ENCODE measurements at regions not wholly inside any gene's neighbourhood (a gene's known extent, or its start where the extent isn't known, plus 50 kb on each side); places are given as distances from the start of the nearest gene placed in this dataset.

DNA sequence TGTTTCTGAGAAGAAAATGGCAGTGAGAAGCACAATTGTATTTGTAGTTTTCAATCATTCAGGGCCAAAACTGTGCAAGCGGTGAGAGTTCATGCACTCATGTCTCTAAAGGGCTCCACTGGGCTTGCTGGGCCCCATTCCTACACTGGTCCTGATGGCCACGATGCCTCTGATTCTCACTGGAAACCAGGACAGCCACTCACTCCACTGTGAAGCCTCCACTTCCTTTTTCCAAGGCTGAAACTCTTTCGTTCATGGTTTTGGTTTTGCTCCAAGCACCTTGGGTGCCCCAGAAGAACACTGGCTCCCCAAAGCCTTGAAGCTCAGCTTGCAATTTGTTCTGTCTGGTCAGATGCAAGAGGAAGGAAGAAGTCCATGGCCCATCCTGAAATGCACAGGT is 390.0 kb upstream of the MKI67 start:
- no peak for DNase-seq (ENCODE audit: low read depth)
- no peak overlapping the region for H3K4me3 ChIP-seq (ENCODE audit: low read depth, low read length)
- TF ChIP-seq, protein P1, sequence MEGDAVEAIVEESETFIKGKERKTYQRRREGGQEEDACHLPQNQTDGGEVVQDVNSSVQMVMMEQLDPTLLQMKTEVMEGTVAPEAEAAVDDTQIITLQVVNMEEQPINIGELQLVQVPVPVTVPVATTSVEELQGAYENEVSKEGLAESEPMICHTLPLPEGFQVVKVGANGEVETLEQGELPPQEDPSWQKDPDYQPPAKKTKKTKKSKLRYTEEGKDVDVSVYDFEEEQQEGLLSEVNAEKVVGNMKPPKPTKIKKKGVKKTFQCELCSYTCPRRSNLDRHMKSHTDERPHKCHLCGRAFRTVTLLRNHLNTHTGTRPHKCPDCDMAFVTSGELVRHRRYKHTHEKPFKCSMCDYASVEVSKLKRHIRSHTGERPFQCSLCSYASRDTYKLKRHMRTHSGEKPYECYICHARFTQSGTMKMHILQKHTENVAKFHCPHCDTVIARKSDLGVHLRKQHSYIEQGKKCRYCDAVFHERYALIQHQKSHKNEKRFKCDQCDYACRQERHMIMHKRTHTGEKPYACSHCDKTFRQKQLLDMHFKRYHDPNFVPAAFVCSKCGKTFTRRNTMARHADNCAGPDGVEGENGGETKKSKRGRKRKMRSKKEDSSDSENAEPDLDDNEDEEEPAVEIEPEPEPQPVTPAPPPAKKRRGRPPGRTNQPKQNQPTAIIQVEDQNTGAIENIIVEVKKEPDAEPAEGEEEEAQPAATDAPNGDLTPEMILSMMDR (IDR thresholded peaks at IDR 0.05; ENCODE audit: insufficient read depth, low read length): no peak

DNA sequence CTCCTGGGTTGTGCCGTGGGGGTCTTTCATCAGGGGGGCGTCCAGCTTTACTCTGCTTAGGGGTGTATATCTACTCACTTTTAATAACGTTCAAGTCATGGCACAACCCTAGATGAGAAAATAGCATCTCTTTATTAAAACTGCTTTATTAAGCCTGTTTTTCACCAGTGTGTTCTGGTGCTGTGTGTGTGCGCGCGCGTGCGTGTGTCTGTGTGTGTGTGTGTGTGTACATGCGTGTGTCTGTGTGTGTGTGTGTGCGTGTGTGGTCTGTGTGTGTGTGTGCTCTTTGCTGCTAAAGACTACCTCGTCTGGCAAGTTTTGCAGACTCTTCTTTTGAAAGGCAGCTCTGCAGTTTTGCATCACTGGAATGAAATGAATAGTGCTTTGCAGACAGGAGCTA is 390.9 kb upstream of the MKI67 start:
- DNase-seq (ENCODE audit: low read depth): no peak
- H3K4me3 ChIP-seq (ENCODE audit: low read depth, low read length): no peak overlapping the region
- TF ChIP-seq, protein P1 (IDR thresholded peaks at IDR 0.05; ENCODE audit: insufficient read depth, low read length): no peak

DNA sequence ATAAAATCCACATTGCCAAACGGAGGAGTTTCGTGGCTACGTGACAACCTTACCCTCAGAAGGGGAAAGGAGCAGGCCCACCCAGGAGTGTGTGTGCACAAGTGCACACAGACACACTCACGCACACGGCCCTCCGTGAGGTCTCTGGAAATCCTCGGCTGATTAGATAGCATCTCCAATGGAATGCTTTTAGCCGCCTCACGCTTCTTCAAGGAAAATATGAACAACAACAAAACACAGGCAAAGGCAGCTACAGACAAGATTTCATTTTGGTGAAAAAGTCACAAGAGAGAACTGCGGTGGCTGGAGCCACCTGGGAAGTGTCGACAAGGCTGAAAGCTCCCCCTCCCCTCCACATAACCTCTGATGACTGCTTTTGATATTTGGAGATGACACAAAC is 391.8 kb upstream of the MKI67 start:
- no peak overlapping the region for H3K4me3 ChIP-seq (ENCODE audit: low read depth, low read length)
- DNase-seq (ENCODE audit: low read depth): no peak
- TF ChIP-seq, protein P1 (IDR thresholded peaks at IDR 0.05; ENCODE audit: insufficient read depth, low read length): no peak

GRCh38 chr10:128519581-128519980 is 393.4 kb upstream of the MKI67 start:
- no peak overlapping the region for H3K4me3 ChIP-seq (ENCODE audit: low read depth, low read length)
- DNase-seq (ENCODE audit: low read depth): no peak
- TF ChIP-seq, protein P1 (IDR thresholded peaks at IDR 0.05; ENCODE audit: insufficient read depth, low read length): no peak

GRCh38 chr10:128520211-128520815 is 394.1 kb upstream of the MKI67 start:
- H3K4me3 ChIP-seq (ENCODE audit: low read depth, low read length): no peak overlapping the region
- no peak for DNase-seq (ENCODE audit: low read depth)
- TF ChIP-seq, protein P1 (IDR thresholded peaks at IDR 0.05; ENCODE audit: insufficient read depth, low read length): no peak

- TF ChIP-seq, protein P1 (IDR thresholded peaks at IDR 0.05; ENCODE audit: insufficient read depth, low read length): no peak
- H3K4me3 ChIP-seq (ENCODE audit: low read depth, low read length): no peak overlapping the region
- no peak for DNase-seq (ENCODE audit: low read depth)
These were observed 396.5 kb upstream of the MKI67 start for GRCh38 chr10:128522551-128523308.

Data from fibroblast of the aortic adventitia (primary cell).